K562 (cell line): ENCODE measurements at regions not wholly inside any gene's neighbourhood (a gene's known extent, or its start where the extent isn't known, plus 50 kb on each side); places are given as distances from the start of the nearest gene placed in this dataset.

Experiments used
- ATAC-seq: fragments of 200-7000 bp; cut with Tn5 transposase; 3 replicates; pipeline ENCODE4 v1.9.1; 2020; ENCODE audit warnings: moderate library complexity
- BruUV-seq: library from RNA; stranded (reverse); fragments of 400-500 nt; replicated peaks from 2 replicates; lab custom pipeline; 2021; lab: Mats Ljungman, UMichigan
- CTCF ChIA-PET: fragments of 300-600 bp; formaldehyde crosslinking; extraction: SDS; loops from one replicate; lab custom pipeline; 2021; ENCODE audit warnings: low intra/inter-chr PET ratio; lab: Yijun Ruan, JAX
- POLR2A ChIA-PET: fragments of 300-600, 350-650 bp; sonication (Branson Sonifier 250); formaldehyde crosslinking; extraction: SDS; loops from one replicate; lab custom pipeline; 2021; ENCODE audit warnings: antibody characterized with exemption, inconsistent platforms; lab: Yijun Ruan, JAX
- DNase-seq, 4 experiments: peaks; one replicate each; pipeline versions ENCODE4 v3.0.0 to v3.0.0-alpha.2; 2011 to 2018; ENCODE audit warnings: low spot score in 3 of 4, mixed read lengths in 3 of 4; ENCODE audit errors: extremely low read depth in 1 of 4
- FAIRE-seq: peaks from 2 replicates; lab custom pipeline; 2011; peaks lifted over from hg19 to GRCh38; lab: Jason Lieb, UNC
- H2AFZ ChIP-seq: 2 replicates; pipeline ENCODE4 v1.6.0; 2011; ENCODE audit warnings: low read depth, low read length, control low read depth, inconsistent platforms
- H3K27ac ChIP-seq: fragments of 200-600 bp; 3 replicates; pipeline ENCODE4 v1.8.0; 2011; ENCODE audit warnings: low read depth, mild to moderate bottlenecking, control low read depth, inconsistent platforms, low read length, moderate library complexity, mixed read lengths; ENCODE audit errors: extremely low read depth
- H3K27me3 ChIP-seq, 2 experiments: fragments of 300-600 bp in 1 of 2; 2 replicates in 1 of 2; 3 replicates in 1 of 2; pipeline versions ENCODE4 v1.6.0 to v1.8.0; 2011; ENCODE audit warnings: inconsistent platforms in 2 of 2, low read length in 2 of 2, mild to moderate bottlenecking in 1 of 2, mixed read lengths in 1 of 2, moderate library complexity in 1 of 2; ENCODE audit not compliant: control insufficient read depth in 2 of 2, insufficient read depth in 2 of 2
- H3K36me3 ChIP-seq: fragments of 300-600 bp; 3 replicates; pipeline ENCODE4 v1.8.0; 2011; ENCODE audit warnings: mild to moderate bottlenecking, low read length, inconsistent platforms; ENCODE audit not compliant: control insufficient read depth, insufficient read depth
- H3K4me1 ChIP-seq, 2 experiments: fragments of 200-600 bp in 1 of 2; replicated peaks in 1 of 2; 2 replicates in 1 of 2; 3 replicates in 1 of 2; pipeline versions ENCODE4 v1.5.1 to v1.8.0; 2011; ENCODE audit warnings: inconsistent platforms in 2 of 2, low read length in 2 of 2, mild to moderate bottlenecking in 1 of 2, mixed read lengths in 1 of 2, moderate library complexity in 1 of 2; ENCODE audit not compliant: control insufficient read depth in 2 of 2, insufficient read depth in 2 of 2
- H3K4me2 ChIP-seq: 2 replicates; pipeline ENCODE4 v1.6.1; 2011; ENCODE audit warnings: low read length, control low read depth, inconsistent platforms, mixed read lengths; ENCODE audit not compliant: insufficient read depth
- H3K4me3 ChIP-seq: fragments of 200-600 bp; sonication (generic), shearing (Covaris generic); 2 replicates; pipeline ENCODE4 v1.5.1; 2016; ENCODE audit warnings: control low read depth, inconsistent platforms
- H3K79me2 ChIP-seq: fragments of 200-600 bp; 3 replicates; pipeline ENCODE4 v1.8.0; 2011; ENCODE audit warnings: low read length, inconsistent platforms; ENCODE audit not compliant: control insufficient read depth, insufficient read depth
- H3K9ac ChIP-seq, 2 experiments: 2 replicates each; pipeline versions ENCODE4 v1.6.0 to v1.6.1; 2011; ENCODE audit warnings: low read depth in 2 of 2, low read length in 2 of 2, control low read depth in 1 of 2, inconsistent platforms in 1 of 2, mild to moderate bottlenecking in 1 of 2, mixed read lengths in 1 of 2; ENCODE audit not compliant: insufficient read depth in 1 of 2
- H3K9me1 ChIP-seq: one replicate; pipeline ENCODE4 v1.6.0; 2011; ENCODE audit warnings: inconsistent platforms, mild to moderate bottlenecking, low read length, moderate library complexity; ENCODE audit not compliant: control insufficient read depth, insufficient read depth
- H3K9me3 ChIP-seq: replicated peaks from 2 replicates; pipeline ENCODE4 v1.5.1; 2011; ENCODE audit warnings: low read depth, low read length, inconsistent platforms; ENCODE audit not compliant: control insufficient read depth, insufficient read depth
- H4K20me1 ChIP-seq: replicated peaks from 2 replicates; pipeline ENCODE4 v1.6.1; 2011; ENCODE audit warnings: low read length, inconsistent platforms, mixed read lengths; ENCODE audit not compliant: control insufficient read depth, insufficient read depth
- COPS2 ChIP-seq: fragments of 450-650 bp; conservative IDR thresholded peaks from 2 replicates; pipeline ENCODE4 v1.6.1; 2016; ENCODE audit warnings: mild to moderate bottlenecking, moderate library complexity
- GTF2E2 ChIP-seq: fragments of 200-800 bp; sonication (Bioruptor generic); IDR thresholded peaks from 2 replicates; pipeline ENCODE4 v1.6.1; 2016; ENCODE audit warnings: missing genetic modification characterization, missing compliant biosample characterization
- LCOR ChIP-seq: sonication (generic); formaldehyde crosslinking; IDR thresholded peaks from 2 replicates; pipeline ENCODE4 v1.8.0; 2022; ENCODE audit warnings: mild to moderate bottlenecking, missing genetic modification reagents
- MAFK ChIP-seq: IDR thresholded peaks from 2 replicates; pipeline ENCODE4 v1.6.1; 2011; ENCODE audit warnings: low read length, improper control_type of control experiment
- NELFE ChIP-seq: IDR thresholded peaks from 2 replicates; pipeline ENCODE4 v1.6.1; 2011; ENCODE audit warnings: mild to moderate bottlenecking; ENCODE audit not compliant: insufficient read depth, insufficient read length
- PRMT5 ChIP-seq: sonication (generic); formaldehyde crosslinking; IDR thresholded peaks from 2 replicates; pipeline ENCODE4 v1.5.0; 2020; ENCODE audit warnings: missing genetic modification reagents
- TBP ChIP-seq: optimal IDR thresholded peaks from 2 replicates; pipeline ENCODE3; 2011; ENCODE audit warnings: low read depth, low read length, improper control_type of control experiment
- U2AF1 ChIP-seq: fragments of 200-400 bp; formaldehyde crosslinking; optimal IDR thresholded peaks from 2 replicates; pipeline ENCODE3; 2017; ENCODE audit warnings: mild to moderate bottlenecking, low read depth, low read length, moderate library complexity
- ZNF143 ChIP-seq: sonication (generic); formaldehyde crosslinking; IDR thresholded peaks from 2 replicates; pipeline ENCODE4 v1.9.0; 2022; ENCODE audit warnings: mild to moderate bottlenecking, missing genetic modification reagents
- WGBS: fragments of 100-300 bp; shearing (Covaris generic); methylation state at CpG from one replicate; pipeline ENCODE4 v1.1.6; 2016; ENCODE audit warnings: low coverage, mixed read lengths; ENCODE audit not compliant: insufficient coverage; ENCODE audit errors: missing lambda C conversion rate; 5-methylcytosine and 5-hydroxymethylcytosine counted together
- in situ Hi-C: fragments of 300-500 bp; cut with MboI; formaldehyde crosslinking; loops from 4 replicates; pipeline ENCODE4 v1.15.0; 2018; ENCODE audit warnings: inconsistent platforms, mixed read lengths
- intact Hi-C: fragments of 100-400 bp; cut with micrococcal nuclease; formaldehyde crosslinking; loops from 2 replicates; pipeline ENCODE4 v1.14.2; 2022
- TF ChIP-seq, protein P1 (sequence below): fragments of 150-350 bp; IDR thresholded peaks from 2 replicates; pipeline ENCODE4 v1.6.1; 2014; ENCODE audit warnings: low read depth, mild to moderate bottlenecking, low read length, borderline replicate concordance
- TF ChIP-seq, protein P2 (sequence below), 2 experiments: fragments of 450-650 bp in 1 of 2; sonication (generic) in 1 of 2; formaldehyde crosslinking; conservative IDR thresholded peaks; 2 replicates each; pipeline versions ENCODE4 v1.4.0 to v1.8.1; 2020 to 2022; ENCODE audit warnings: mild to moderate bottlenecking in 1 of 2, missing genetic modification reagents in 1 of 2
- TF ChIP-seq, protein P3 (sequence below): fragments of 450-650 bp; conservative IDR thresholded peaks from 2 replicates; pipeline ENCODE4 v1.6.1; 2016; ENCODE audit warnings: missing genetic modification characterization, low read depth, mild to moderate bottlenecking, missing compliant biosample characterization, moderate library complexity

DNA sequence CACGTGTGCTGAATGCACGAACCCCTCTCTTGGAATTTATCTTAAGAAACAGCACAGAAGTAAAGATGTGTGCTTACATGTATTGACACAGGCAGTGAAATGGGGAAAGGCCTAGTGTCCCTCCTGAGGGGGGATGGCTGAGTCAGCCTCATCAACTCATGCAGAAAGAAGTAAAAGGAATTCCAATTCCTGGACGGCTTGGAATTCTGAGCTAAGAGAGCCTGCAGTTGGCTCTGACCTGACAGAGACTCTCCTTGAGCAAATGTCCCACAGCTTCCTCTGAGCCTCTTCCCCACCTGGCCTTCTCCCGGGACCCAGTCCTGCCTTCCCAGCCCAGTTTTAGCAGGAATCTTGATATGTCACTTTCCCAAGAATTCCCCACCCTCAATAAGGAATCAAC is 542.4 kb upstream of the ADARB2 start (continued):
- TF ChIP-seq, protein P1, sequence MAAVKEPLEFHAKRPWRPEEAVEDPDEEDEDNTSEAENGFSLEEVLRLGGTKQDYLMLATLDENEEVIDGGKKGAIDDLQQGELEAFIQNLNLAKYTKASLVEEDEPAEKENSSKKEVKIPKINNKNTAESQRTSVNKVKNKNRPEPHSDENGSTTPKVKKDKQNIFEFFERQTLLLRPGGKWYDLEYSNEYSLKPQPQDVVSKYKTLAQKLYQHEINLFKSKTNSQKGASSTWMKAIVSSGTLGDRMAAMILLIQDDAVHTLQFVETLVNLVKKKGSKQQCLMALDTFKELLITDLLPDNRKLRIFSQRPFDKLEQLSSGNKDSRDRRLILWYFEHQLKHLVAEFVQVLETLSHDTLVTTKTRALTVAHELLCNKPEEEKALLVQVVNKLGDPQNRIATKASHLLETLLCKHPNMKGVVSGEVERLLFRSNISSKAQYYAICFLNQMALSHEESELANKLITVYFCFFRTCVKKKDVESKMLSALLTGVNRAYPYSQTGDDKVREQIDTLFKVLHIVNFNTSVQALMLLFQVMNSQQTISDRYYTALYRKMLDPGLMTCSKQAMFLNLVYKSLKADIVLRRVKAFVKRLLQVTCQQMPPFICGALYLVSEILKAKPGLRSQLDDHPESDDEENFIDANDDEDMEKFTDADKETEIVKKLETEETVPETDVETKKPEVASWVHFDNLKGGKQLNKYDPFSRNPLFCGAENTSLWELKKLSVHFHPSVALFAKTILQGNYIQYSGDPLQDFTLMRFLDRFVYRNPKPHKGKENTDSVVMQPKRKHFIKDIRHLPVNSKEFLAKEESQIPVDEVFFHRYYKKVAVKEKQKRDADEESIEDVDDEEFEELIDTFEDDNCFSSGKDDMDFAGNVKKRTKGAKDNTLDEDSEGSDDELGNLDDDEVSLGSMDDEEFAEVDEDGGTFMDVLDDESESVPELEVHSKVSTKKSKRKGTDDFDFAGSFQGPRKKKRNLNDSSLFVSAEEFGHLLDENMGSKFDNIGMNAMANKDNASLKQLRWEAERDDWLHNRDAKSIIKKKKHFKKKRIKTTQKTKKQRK = no peak
- TF ChIP-seq U2AF1 (no peak), MAFK (no peak)
- TF ChIP-seq, all 486 proteins: peak for 0

DNA sequence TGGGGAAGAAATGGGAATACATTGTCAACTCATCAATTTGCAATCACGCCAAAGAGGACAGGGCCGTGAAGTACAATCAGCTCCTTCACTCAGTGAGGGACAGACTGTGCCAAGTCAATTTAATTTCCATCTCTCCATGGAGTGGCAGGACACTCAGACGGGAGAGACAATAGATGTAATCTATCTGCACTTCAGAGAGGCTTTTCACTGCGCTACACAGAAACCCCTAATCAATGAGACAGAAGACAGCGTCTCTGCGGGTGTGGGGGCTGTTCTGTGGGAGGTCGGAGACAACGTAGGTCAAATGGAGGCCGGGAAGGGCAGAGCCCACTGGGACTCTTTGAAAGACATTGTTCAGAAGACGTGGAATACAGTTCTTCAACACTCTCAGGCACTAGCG is 541.0 kb upstream of the ADARB2 start:
- no peak for FAIRE-seq
- Histone ChIP-seq H3K79me2 (no peaks in the 10 kb centered on the region), H2AFZ (no peak overlapping the region), H3K9me1 (no peaks in the 10 kb centered on the region), H3K27me3 (no peaks in the 10 kb centered on the region), H3K9ac (no peak overlapping the region), H3K4me3 (no peak overlapping the region), H3K36me3 (no peaks in the 10 kb centered on the region), H4K20me1 (no peaks in the 10 kb centered on the region), H3K4me2 (no peak overlapping the region), H3K9me3 (no peaks in the 10 kb centered on the region), H3K4me1 (no peaks in the 10 kb centered on the region), H3K27ac (no peak overlapping the region)
- DNase-seq = no peak
- POLR2A ChIA-PET = interaction anchor here (1.1 kb wide), 1 partner anchor 11 kb away, joined by 3 read pairs; no protein-coding TSS in a partner anchor
- no peak for ATAC-seq
- intact Hi-C loops = no loop called here
- CTCF ChIA-PET = no interaction called here
- WGBS = under 1% methylated on average over 11 of the region's 11 CpGs
- in situ Hi-C loops = no loop called here
- BruUV-seq = no TSS peak
- TF ChIP-seq PRMT5 (CRISPR knock-in tag) (no peak), COPS2 (no peak), LCOR (CRISPR knock-in tag) (no peak), ZNF143 (CRISPR knock-in tag) (no peak), NELFE (no peak), GTF2E2 (no peak), TBP (no peak)
- TF ChIP-seq, protein P2, sequence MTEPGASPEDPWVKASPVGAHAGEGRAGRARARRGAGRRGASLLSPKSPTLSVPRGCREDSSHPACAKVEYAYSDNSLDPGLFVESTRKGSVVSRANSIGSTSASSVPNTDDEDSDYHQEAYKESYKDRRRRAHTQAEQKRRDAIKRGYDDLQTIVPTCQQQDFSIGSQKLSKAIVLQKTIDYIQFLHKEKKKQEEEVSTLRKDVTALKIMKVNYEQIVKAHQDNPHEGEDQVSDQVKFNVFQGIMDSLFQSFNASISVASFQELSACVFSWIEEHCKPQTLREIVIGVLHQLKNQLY (CRISPR knock-in tag; conservative IDR thresholded peaks at IDR 0.05) = no peak
- TF ChIP-seq, protein P3, sequence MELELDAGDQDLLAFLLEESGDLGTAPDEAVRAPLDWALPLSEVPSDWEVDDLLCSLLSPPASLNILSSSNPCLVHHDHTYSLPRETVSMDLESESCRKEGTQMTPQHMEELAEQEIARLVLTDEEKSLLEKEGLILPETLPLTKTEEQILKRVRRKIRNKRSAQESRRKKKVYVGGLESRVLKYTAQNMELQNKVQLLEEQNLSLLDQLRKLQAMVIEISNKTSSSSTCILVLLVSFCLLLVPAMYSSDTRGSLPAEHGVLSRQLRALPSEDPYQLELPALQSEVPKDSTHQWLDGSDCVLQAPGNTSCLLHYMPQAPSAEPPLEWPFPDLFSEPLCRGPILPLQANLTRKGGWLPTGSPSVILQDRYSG (tag) = no peak
